Neuronal stem cell (in vitro differentiated cells): ENCODE measurements at regions not wholly inside any gene's neighbourhood (a gene's known extent, or its start where the extent isn't known, plus 50 kb on each side); places are given as distances from the start of the nearest gene placed in this dataset.

Experiments used
- DNase-seq: peaks from one replicate; pipeline ENCODE4 v3.0.0-alpha.2; 2013; ENCODE audit warnings: low spot score
- H2AFZ ChIP-seq: one replicate; pipeline ENCODE4 v1.6.1; 2013; ENCODE audit warnings: mild to moderate bottlenecking, low read length, inconsistent platforms
- H2AK5ac ChIP-seq: 2 replicates; pipeline ENCODE4 v1.6.1; 2013; ENCODE audit warnings: low read depth, mild to moderate bottlenecking, inconsistent platforms, low read length, moderate library complexity, mixed read lengths
- H2BK120ac ChIP-seq: 2 replicates; pipeline ENCODE4 v1.6.1; 2013; ENCODE audit warnings: low read depth, mild to moderate bottlenecking, inconsistent platforms, low read length, moderate library complexity, mixed read lengths
- H2BK12ac ChIP-seq: one replicate; pipeline ENCODE4 v1.6.1; 2013; ENCODE audit warnings: low read length, inconsistent platforms
- H2BK15ac ChIP-seq: 2 replicates; pipeline ENCODE4 v1.6.1; 2013; ENCODE audit warnings: mild to moderate bottlenecking, low read length, inconsistent platforms, mixed read lengths
- H2BK5ac ChIP-seq: one replicate; pipeline ENCODE4 v1.6.1; 2013; ENCODE audit warnings: inconsistent platforms, mild to moderate bottlenecking, low read length, moderate library complexity
- H3K14ac ChIP-seq: one replicate; pipeline ENCODE4 v1.6.1; 2013; ENCODE audit warnings: low read length, inconsistent platforms
- H3K18ac ChIP-seq: 2 replicates; pipeline ENCODE4 v1.6.1; 2013; ENCODE audit warnings: low read length, inconsistent platforms
- H3K23ac ChIP-seq: 2 replicates; pipeline ENCODE4 v1.6.1; 2013; ENCODE audit warnings: low read depth, mild to moderate bottlenecking, mixed read lengths, low read length, inconsistent platforms; ENCODE audit not compliant: poor library complexity
- H3K27ac ChIP-seq: replicated peaks from 3 replicates; pipeline ENCODE4 v1.5.1; 2013; ENCODE audit warnings: low read length, inconsistent platforms
- H3K27me3 ChIP-seq, 3 experiments: 2 replicates each; pipeline ENCODE4 v1.6.1; 2013; ENCODE audit warnings: low read length in 3 of 3, mild to moderate bottlenecking in 2 of 3, inconsistent platforms in 1 of 3, low read depth in 1 of 3, mixed read lengths in 1 of 3, moderate library complexity in 1 of 3; ENCODE audit not compliant: control insufficient read depth in 3 of 3, insufficient read depth in 3 of 3
- H3K36me3 ChIP-seq, 2 donors: replicated peaks in 1 of 2; 2 replicates each; pipeline ENCODE4 v1.6.1; 2013; ENCODE audit warnings: low read length in 2 of 2; ENCODE audit not compliant: control insufficient read depth in 2 of 2, insufficient read depth in 2 of 2
- H3K4ac ChIP-seq: 2 replicates; pipeline ENCODE4 v1.6.1; 2013; ENCODE audit warnings: inconsistent platforms, mild to moderate bottlenecking, low read length, moderate library complexity
- H3K4me1 ChIP-seq, 2 donors: 1 replicate in 1 of 2; 2 replicates in 1 of 2; pipeline ENCODE4 v1.6.1; 2013; ENCODE audit warnings: low read length in 2 of 2, low read depth in 1 of 2; ENCODE audit not compliant: control insufficient read depth in 2 of 2, insufficient read depth in 1 of 2
- H3K4me2 ChIP-seq: one replicate; pipeline ENCODE4 v1.6.1; 2013; ENCODE audit warnings: mild to moderate bottlenecking, low read length, inconsistent platforms; ENCODE audit not compliant: insufficient read depth, poor library complexity, severe bottlenecking
- H3K4me3 ChIP-seq, 2 donors: 2 replicates each; pipeline ENCODE4 v1.5.1; 2013; ENCODE audit warnings: low read length in 2 of 2, mild to moderate bottlenecking in 2 of 2, inconsistent platforms in 1 of 2, moderate library complexity in 1 of 2
- H3K79me1 ChIP-seq: one replicate; pipeline ENCODE4 v1.6.1; 2013; ENCODE audit warnings: low read depth, mild to moderate bottlenecking, inconsistent platforms, low read length, moderate library complexity
- H3K9ac ChIP-seq: one replicate; pipeline ENCODE4 v1.6.1; 2013; ENCODE audit warnings: mild to moderate bottlenecking, low read depth, low read length, inconsistent platforms; ENCODE audit not compliant: poor library complexity
- H3K9me3 ChIP-seq, 2 donors: replicated peaks in 1 of 2; 2 replicates each; pipeline versions ENCODE3 to v1.6.1; 2013; ENCODE audit warnings: low read length in 2 of 2, mild to moderate bottlenecking in 2 of 2, inconsistent platforms in 1 of 2, low read depth in 1 of 2, mixed read lengths in 1 of 2, moderate library complexity in 1 of 2; ENCODE audit not compliant: control insufficient read depth in 2 of 2, insufficient read depth in 1 of 2
- H4K8ac ChIP-seq: one replicate; pipeline ENCODE4 v1.6.1; 2013; ENCODE audit warnings: low read depth, mild to moderate bottlenecking, inconsistent platforms, low read length, moderate library complexity
- H4K91ac ChIP-seq: one replicate; pipeline ENCODE4 v1.6.1; 2013; ENCODE audit warnings: low read length, low read depth, mild to moderate bottlenecking, inconsistent platforms; ENCODE audit not compliant: poor library complexity
- WGBS, 2 donors: extraction: QIAGEN DNeasy Blood & Tissue Kit; methylation state at CpG; one replicate each; pipeline ENCODE4 v1.1.7; 2013; ENCODE audit warnings: missing lambda C conversion rate in 2 of 2, mixed read lengths in 1 of 2; ENCODE audit not compliant: insufficient read length in 2 of 2, insufficient replicate concordance in 1 of 2; ENCODE audit errors: extremely low coverage in 2 of 2; 5-methylcytosine and 5-hydroxymethylcytosine counted together

DNA sequence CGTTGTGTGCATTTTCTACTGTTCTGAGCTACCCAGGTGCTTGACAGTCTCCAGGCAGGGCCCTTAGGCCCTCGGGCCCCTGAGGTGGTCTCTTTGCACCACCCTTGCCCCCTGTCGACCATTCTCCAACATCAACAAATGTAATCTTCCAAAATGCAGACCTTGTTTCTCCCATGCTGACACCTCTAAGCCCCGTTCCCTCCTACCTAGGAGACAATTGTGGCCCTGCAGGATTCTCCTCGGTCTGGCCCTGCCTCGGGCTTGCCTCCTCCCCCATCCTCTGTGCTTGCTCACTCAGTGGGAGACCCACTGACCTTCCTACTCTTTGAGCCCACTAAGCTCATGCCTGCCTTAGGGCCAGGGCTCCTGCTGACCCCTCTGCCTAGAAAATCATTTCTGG is 104.2 kb upstream of the TARDBP start:
- Histone ChIP-seq H3K27me3 (peaks cover 0 to 56% (median 0%) of the 10 kb centered on the region in 3 experiments), H2AFZ (no peak overlapping the region), H2BK15ac (no peak overlapping the region), H3K79me1 (no peaks in the 10 kb centered on the region), H3K18ac (no peak overlapping the region), H3K4me3 (no peak overlapping the region), H2BK5ac (no peak overlapping the region), H3K4me2 (no peak overlapping the region), H4K91ac (no peak overlapping the region), H2BK12ac (no peak overlapping the region), H3K27ac (peak overlapping the region; percentile 9), H3K9me3 (no peaks in the 10 kb centered on the region), H3K36me3 (no peaks in the 10 kb centered on the region), H3K9ac (no peak overlapping the region), H2AK5ac (peak overlapping the region; percentile 25), H3K4ac (no peak overlapping the region), H2BK120ac (peak overlapping the region; percentile 61), H3K4me1 (peaks cover 21 to 23% of the 10 kb centered on the region in 2 donors), H3K14ac (no peak overlapping the region), H3K23ac (no peak overlapping the region), H4K8ac (no peak overlapping the region)
- WGBS, 2 donors: no CpG with 5 or more reads among the region's 6 CpGs
- no peak for DNase-seq

- Histone ChIP-seq H2AFZ (peak overlapping the region; percentile 23), H3K79me1 (no peaks in the 10 kb centered on the region), H3K27me3 (peaks cover 0 to 43% (median 0%) of the 10 kb centered on the region in 3 experiments), H2BK120ac (no peak overlapping the region), H3K23ac (peak overlapping the region; percentile 10), H3K4me1 (peaks cover 20 to 21% of the 10 kb centered on the region in 2 donors), H2BK5ac (peak overlapping the region; percentile 72), H2BK15ac (peak overlapping the region; percentile 45), H4K91ac (no peak overlapping the region), H4K8ac (no peak overlapping the region), H3K18ac (peak overlapping the region; percentile 83), H3K14ac (no peak overlapping the region), H3K9ac (no peak overlapping the region), H3K9me3 (no peaks in the 10 kb centered on the region), H3K36me3 (no peaks in the 10 kb centered on the region), H3K4me2 (no peak overlapping the region), H3K27ac (no peak overlapping the region), H3K4me3 (no peak overlapping the region), H3K4ac (peak overlapping the region; percentile 87), H2BK12ac (peak overlapping the region; percentile 69), H2AK5ac (peak overlapping the region; percentile 80)
- no CpG with 5 or more reads among the region's 22 CpGs for WGBS, 2 donors
- no peak for DNase-seq
Observed at GRCh38 chr1:10909697-10910680, 102.5 kb upstream of the TARDBP start.

- H2BK5ac ChIP-seq: peak overlapping the region; percentile 2
- no peak overlapping the region for H3K9ac ChIP-seq
- no peaks in the 10 kb centered on the region for H3K79me1 ChIP-seq
- H3K18ac ChIP-seq: peak overlapping the region; percentile 54
- no peak overlapping the region for H2AFZ ChIP-seq
- no peak overlapping the region for H3K4me2 ChIP-seq
- H4K91ac ChIP-seq: no peak overlapping the region
- peak overlapping the region; percentile 8 for H2AK5ac ChIP-seq
- H4K8ac ChIP-seq: no peak overlapping the region
- no peak for DNase-seq
- no peak overlapping the region for H3K27ac ChIP-seq
- no peaks in the 10 kb centered on the region for H3K36me3 ChIP-seq
- H3K4me3 ChIP-seq: no peak overlapping the region
- H3K4me1 ChIP-seq: peaks cover 15 to 23% of the 10 kb centered on the region in 2 donors
- H3K27me3 ChIP-seq: peaks cover 0 to 37% (median 0%) of the 10 kb centered on the region in 3 experiments
- H3K9me3 ChIP-seq: no peaks in the 10 kb centered on the region
- no peak overlapping the region for H2BK120ac ChIP-seq
- H2BK15ac ChIP-seq: peak overlapping the region; percentile 8
- WGBS, 2 donors: no CpG with 5 or more reads among the region's 13 CpGs
- no peak overlapping the region for H2BK12ac ChIP-seq
- peak overlapping the region; percentile 3 for H3K23ac ChIP-seq
- H3K4ac ChIP-seq: no peak overlapping the region
- H3K14ac ChIP-seq: peak overlapping the region; percentile 11
Observed at GRCh38 chr1:10910681-10911489, 101.6 kb upstream of the TARDBP start.
